GM12864 (cell line): ENCODE measurements at regions not wholly inside any gene's neighbourhood (a gene's known extent, or its start where the extent isn't known, plus 50 kb on each side); places are given as distances from the start of the nearest gene placed in this dataset.

ENCODE experiments used
- DNase-seq: peaks from one replicate; pipeline ENCODE4 v3.0.0-alpha.2; 2011; ENCODE audit warnings: low read depth
- H3K4me3 ChIP-seq: 2 replicates; pipeline ENCODE4 v1.5.1; 2011; ENCODE audit warnings: mild to moderate bottlenecking, low read depth, low read length, control low read depth
- TF ChIP-seq, protein P1 (sequence below): IDR thresholded peaks from 2 replicates; pipeline ENCODE4 v1.5.1; 2011; ENCODE audit warnings: low read depth, mild to moderate bottlenecking, moderate library complexity, low read length, control low read depth, inconsistent platforms; ENCODE audit errors: missing control alignments

DNA sequence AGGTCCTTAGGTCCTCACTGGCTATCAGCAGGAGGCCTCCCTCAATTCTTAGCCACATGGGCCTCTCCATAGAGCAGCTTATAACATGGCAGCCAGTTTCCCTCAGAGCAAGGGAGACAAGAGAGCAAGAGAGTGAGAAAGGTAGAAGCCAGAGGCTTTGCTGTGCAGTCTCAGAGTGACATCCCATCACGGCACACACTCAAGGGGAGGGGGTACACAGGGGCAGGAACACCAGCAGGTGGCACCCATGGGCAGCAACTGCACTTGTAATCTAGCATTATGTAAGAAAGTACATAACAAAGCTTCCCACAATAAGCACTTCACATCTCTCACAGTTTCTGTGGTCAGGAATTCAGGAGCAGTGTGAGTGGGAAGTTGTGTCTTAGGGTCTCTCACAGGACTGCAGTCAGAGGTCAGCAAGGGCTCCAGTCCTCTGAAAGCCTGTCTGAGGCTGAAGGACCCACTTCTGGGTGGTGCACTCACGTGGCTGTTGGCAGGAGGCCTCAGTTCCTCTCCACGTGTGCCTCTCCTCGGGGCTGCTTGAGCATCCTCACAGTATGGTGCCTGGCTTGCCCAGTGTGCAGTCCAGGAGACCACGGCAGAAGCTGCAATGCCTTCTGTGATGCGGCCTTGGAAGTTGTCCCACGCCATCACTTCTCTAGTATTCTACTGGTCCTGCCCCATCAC lies 159.4 kb downstream of the OAT start:
- no peak overlapping the region for H3K4me3 ChIP-seq
- no peak for DNase-seq
- TF ChIP-seq, protein P1, sequence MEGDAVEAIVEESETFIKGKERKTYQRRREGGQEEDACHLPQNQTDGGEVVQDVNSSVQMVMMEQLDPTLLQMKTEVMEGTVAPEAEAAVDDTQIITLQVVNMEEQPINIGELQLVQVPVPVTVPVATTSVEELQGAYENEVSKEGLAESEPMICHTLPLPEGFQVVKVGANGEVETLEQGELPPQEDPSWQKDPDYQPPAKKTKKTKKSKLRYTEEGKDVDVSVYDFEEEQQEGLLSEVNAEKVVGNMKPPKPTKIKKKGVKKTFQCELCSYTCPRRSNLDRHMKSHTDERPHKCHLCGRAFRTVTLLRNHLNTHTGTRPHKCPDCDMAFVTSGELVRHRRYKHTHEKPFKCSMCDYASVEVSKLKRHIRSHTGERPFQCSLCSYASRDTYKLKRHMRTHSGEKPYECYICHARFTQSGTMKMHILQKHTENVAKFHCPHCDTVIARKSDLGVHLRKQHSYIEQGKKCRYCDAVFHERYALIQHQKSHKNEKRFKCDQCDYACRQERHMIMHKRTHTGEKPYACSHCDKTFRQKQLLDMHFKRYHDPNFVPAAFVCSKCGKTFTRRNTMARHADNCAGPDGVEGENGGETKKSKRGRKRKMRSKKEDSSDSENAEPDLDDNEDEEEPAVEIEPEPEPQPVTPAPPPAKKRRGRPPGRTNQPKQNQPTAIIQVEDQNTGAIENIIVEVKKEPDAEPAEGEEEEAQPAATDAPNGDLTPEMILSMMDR: peak; percentile 41

DNA sequence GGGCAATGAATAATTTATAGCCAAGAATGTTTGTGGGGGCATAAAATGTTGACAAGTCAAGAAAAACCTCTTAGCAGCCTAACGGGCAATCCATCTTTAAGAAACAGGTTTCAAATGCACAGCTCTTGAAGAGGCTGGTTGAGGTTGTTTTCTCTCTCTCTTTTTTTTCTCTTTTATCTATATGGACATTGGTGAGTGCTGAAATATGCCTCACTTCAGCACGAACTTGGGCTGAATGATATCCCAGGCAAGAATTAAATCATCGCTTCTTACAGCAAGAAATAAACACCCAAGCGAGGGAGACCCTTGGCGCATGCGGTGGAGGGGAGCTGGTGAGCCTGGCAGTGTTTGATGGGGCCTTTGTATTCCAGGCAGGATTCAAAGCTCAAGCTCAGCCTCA lies 160.9 kb downstream of the OAT start:
- TF ChIP-seq, protein P1: no peak
- DNase-seq: no peak
- no peak overlapping the region for H3K4me3 ChIP-seq

DNA sequence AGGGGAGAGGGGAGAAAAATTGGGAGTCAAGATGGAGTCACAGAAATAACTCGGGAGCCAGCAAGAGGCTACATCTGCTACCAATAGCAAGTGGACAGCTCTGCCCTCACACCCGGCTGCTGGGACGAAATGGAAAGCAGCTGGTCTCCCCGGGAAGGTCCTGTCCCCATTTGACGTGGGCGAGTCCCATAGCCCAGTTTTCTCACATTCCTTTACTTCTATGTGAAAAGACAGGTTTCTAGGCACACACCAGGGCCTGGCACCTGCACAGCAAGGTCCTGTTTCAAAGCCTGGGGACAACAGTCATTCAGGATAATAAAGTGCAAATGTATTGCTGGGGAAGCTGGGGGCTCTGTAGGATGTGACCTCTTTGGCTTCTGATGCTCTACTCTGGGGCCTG lies 162.6 kb downstream of the OAT start:
- TF ChIP-seq, protein P1: no peak
- H3K4me3 ChIP-seq: no peak overlapping the region
- no peak for DNase-seq

DNA sequence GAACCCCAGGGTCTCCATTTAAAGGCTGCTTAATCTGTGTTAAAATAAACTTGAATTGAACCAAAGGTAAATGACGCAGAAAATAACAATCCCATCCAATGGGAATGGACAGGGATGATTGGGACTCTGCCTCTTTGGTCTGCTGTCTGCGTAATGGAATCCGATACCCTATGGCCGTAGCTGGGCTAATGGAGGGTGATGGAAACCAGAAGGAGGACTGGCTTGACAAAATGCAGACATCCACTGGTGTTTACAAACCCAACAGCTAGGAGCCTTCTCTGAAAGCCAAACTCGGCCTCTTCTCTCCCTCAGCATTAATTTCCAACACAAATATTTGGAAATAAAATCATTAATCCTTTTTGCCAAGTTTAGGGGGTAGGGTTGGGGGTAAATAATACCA lies 162.2 kb upstream of the CHST15 start:
- TF ChIP-seq, protein P1: no peak
- DNase-seq: no peak
- no peak overlapping the region for H3K4me3 ChIP-seq

DNA sequence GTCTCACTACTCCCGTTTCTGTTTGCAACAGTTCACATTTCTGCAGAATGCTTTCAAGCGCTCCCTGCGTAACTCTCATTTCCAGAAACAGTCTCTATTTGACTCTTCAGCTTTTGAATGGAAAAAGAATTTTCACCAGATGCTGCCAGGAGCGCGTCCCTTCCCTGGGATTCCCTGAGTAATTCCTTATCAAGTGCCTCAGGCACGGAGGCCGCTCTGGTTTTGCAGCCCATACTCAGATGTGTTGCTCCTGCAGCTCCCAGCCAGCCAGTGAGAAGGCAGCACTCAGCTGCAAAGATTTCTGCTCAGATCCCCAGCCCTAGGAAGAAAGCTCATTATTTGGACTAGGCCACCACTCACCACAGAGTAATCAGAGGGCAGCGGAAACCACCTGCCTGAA lies 161.1 kb upstream of the CHST15 start:
- no peak for DNase-seq
- TF ChIP-seq, protein P1: no peak
- no peak overlapping the region for H3K4me3 ChIP-seq

DNA sequence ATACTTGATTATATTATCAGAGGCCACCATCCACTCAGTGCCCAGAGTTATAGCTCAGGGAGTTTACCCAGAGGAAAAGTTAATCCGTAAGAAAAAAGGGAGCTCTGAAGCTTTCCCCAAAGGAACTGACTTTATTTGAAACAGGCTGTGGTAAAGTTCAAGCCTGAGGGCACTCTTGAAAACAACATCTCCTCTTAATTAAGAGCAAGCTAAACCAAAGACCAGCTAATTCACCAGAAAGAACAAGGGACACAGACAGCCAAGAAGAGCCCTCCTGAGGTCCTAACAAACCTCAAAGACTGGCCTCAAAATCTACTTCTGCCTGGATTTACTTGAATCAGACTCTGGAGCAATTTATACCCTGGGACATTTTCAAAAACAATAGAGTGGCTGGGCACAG lies 159.6 kb upstream of the CHST15 start:
- H3K4me3 ChIP-seq: no peak overlapping the region
- TF ChIP-seq, protein P1: no peak
- DNase-seq: no peak

DNA sequence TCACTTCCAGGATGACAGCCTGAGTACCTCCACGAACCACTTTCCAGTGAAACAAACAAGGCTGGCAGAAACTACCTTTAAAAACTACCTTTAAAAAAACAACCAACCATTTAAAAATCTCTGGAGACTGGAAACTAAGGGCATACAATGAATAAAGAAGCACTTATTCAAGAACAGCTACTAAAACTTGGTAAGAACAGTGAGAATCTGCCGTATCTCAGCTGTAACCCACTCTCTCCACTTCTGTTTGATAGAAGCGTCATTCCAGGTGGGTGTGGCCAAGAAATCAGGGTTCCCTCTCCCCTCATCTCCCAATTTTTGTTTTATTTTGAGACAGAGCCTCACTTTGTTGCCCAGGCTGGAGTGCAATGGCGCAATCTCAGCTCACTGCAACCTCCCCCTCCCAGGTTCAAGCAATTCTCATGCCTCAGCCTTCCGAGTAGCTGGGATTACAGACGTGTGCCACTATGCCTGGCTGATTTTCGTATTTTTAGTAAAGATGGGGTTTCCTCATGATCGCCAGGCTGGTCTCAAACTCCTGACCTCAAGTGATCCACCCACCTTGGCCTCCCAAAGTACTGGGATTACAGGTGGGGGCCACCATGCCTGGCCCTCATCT lies 158.8 kb upstream of the CHST15 start:
- TF ChIP-seq, protein P1: no peak
- DNase-seq: no peak

More for the DNA sequence above, 158.8 kb upstream of the CHST15 start:
- no peak overlapping the region for H3K4me3 ChIP-seq
